Vagina (tissue), 2 donors: ENCODE measurements at regions not wholly inside any gene's neighbourhood (a gene's known extent, or its start where the extent isn't known, plus 50 kb on each side); places are given as distances from the start of the nearest gene placed in this dataset.

Experiments
- DNase-seq, 2 donors: peaks; one replicate each; pipeline ENCODE4 v3.0.0-alpha.2; 2017; ENCODE audit errors: extremely low spot score in 2 of 2
- H3K27ac ChIP-seq: fragments of 200-600 bp; sonication (generic); one replicate; pipeline ENCODE4 v1.5.1; 2019
- H3K27me3 ChIP-seq: fragments of 200-600 bp; sonication (generic); one replicate; pipeline ENCODE4 v1.5.1; 2019
- H3K36me3 ChIP-seq, 2 donors: fragments of 200-600 bp; sonication (generic); one replicate each; pipeline ENCODE4 v1.5.1; 2017 to 2019
- H3K4me1 ChIP-seq: fragments of 200-600 bp; sonication (generic); one replicate; pipeline ENCODE4 v1.5.1; 2019
- H3K4me3 ChIP-seq, 2 donors: fragments of 200-600 bp; sonication (generic); 1 replicate in 1 of 2; 2 replicates in 1 of 2; pipeline ENCODE4 v1.5.1; 2016 to 2019
- H3K9me3 ChIP-seq: fragments of 200-600 bp; sonication (generic); one replicate; pipeline ENCODE4 v1.5.1; 2019
- POLR2A ChIP-seq, 2 donors: fragments of 450-650 bp; IDR thresholded peaks; one replicate each; pipeline ENCODE4 v1.6.1; 2017; ENCODE audit warnings: antibody characterized with exemption in 2 of 2, mild to moderate bottlenecking in 2 of 2, moderate library complexity in 2 of 2
- POLR2AphosphoS5 ChIP-seq, 2 donors: sonication (generic); formaldehyde crosslinking; IDR thresholded peaks; one replicate each; pipeline ENCODE4 v1.9.0; 2017; ENCODE audit warnings: antibody characterized with exemption in 2 of 2, mild to moderate bottlenecking in 2 of 2, low read depth in 1 of 2; ENCODE audit not compliant: insufficient read depth in 1 of 2
- intact Hi-C: fragments of 100-400 bp; cut with DNase I; formaldehyde crosslinking; loops from one replicate; pipeline ENCODE4 v1.15.1; 2023
- TF ChIP-seq, protein P1 (sequence below), 3 experiments: fragments of 450-650 bp in 2 of 3; fragments of 200-600 bp in 1 of 3; sonication (generic) in 1 of 3; IDR thresholded peaks; one replicate each; pipeline ENCODE4 v1.5.1; 2017 to 2019; ENCODE audit warnings: antibody characterized with exemption in 3 of 3, mild to moderate bottlenecking in 2 of 3, moderate library complexity in 2 of 3

DNA sequence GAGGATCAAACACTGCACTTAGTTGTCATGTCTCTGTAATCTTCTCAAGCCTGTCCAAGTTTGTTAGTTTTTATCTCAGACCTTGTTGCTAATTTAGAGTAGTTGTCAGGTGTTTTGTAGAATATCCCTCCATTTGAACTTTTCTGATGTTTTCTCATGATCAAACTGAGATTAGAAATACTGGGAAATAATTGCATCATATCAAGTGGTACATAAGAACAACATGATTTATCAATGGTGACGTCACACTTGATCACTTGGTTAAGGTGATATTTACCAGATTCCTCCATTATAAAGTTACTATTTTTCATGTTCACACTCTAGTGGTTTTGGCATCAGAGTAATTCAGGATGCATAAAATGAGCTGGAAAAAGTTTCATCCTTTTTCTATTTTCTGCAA, 1182.4 kb upstream of the ZEB2 start:
- H3K9me3 ChIP-seq, result no peaks in the 10 kb centered on the region
- H3K4me1 ChIP-seq, result no peaks in the 10 kb centered on the region
- TF ChIP-seq POLR2AphosphoS5 (IDR thresholded peaks at IDR 0.05; ENCODE audit: insufficient read depth in 1 of 2, low read depth in 1 of 2) (no peak), POLR2A (IDR thresholded peaks at IDR 0.05) (no peak)
- TF ChIP-seq, protein P1, sequence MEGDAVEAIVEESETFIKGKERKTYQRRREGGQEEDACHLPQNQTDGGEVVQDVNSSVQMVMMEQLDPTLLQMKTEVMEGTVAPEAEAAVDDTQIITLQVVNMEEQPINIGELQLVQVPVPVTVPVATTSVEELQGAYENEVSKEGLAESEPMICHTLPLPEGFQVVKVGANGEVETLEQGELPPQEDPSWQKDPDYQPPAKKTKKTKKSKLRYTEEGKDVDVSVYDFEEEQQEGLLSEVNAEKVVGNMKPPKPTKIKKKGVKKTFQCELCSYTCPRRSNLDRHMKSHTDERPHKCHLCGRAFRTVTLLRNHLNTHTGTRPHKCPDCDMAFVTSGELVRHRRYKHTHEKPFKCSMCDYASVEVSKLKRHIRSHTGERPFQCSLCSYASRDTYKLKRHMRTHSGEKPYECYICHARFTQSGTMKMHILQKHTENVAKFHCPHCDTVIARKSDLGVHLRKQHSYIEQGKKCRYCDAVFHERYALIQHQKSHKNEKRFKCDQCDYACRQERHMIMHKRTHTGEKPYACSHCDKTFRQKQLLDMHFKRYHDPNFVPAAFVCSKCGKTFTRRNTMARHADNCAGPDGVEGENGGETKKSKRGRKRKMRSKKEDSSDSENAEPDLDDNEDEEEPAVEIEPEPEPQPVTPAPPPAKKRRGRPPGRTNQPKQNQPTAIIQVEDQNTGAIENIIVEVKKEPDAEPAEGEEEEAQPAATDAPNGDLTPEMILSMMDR (IDR thresholded peaks at IDR 0.05), result no peak
- no peak overlapping the region for H3K4me3 ChIP-seq
- no peak overlapping the region for H3K27ac ChIP-seq
- no peaks in the 10 kb centered on the region for H3K27me3 ChIP-seq
- DNase-seq, result no peak
- H3K36me3 ChIP-seq, result no peaks in the 10 kb centered on the region
- intact Hi-C loops, result no loop called here

DNA sequence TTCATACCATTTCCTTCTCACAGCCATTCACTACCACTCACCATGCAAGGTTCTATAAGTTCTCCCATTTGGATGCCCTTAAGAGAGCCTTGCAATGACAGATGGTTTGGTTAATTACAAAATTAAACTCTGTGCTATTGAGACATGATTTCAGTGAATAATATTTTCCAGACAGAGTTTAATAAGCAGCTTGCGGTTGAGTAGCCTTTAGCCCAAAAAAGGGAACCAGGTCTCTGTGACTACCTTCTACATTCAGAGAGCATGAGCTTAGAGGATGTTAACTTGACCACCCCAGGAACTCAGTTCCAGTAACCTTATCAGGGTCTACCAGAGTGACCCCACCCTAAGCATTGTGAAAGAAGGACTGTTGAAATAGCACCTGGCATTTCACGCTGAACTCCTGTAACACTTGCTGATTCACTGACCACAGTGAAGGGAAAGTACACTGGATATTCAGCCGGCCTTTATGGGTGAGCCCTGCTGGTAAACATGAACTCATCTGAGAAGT, 1173.1 kb upstream of the ZEB2 start:
- H3K9me3 ChIP-seq, result no peaks in the 10 kb centered on the region
- intact Hi-C loops, result no loop called here
- H3K36me3 ChIP-seq, result no peaks in the 10 kb centered on the region
- no peak overlapping the region for H3K4me3 ChIP-seq
- H3K4me1 ChIP-seq, result no peaks in the 10 kb centered on the region
- H3K27me3 ChIP-seq, result no peaks in the 10 kb centered on the region
- no peak for DNase-seq
- H3K27ac ChIP-seq, result no peak overlapping the region
- no peak for TF ChIP-seq POLR2AphosphoS5 (IDR thresholded peaks at IDR 0.05; ENCODE audit: insufficient read depth in 1 of 2, low read depth in 1 of 2)
- TF ChIP-seq POLR2A (IDR thresholded peaks at IDR 0.05), result no peak
- TF ChIP-seq, protein P1 (IDR thresholded peaks at IDR 0.05), result no peak

DNA sequence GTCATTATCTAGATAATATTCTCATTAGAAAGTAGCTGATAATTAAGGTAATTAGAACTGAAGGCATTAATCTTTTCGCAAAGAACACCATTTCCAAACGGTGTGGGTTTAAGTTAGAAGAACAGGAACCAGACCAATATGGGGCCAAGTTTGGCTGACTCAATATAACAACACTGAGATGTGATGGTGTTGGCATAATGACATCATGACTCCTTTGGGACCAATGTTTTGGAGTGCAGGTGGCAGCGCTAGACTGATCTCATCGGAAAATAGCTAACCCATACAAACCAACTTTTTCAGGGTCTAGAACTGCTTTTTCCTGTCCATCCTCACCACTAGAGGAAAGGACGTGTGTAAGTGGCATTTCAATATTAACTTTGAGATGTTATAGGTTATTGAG, 1171.7 kb upstream of the ZEB2 start:
- intact Hi-C loops, result no loop called here
- Histone ChIP-seq H3K4me1 (no peaks in the 10 kb centered on the region), H3K4me3 (no peak overlapping the region), H3K27me3 (no peaks in the 10 kb centered on the region), H3K27ac (no peak overlapping the region), H3K9me3 (no peaks in the 10 kb centered on the region), H3K36me3 (no peaks in the 10 kb centered on the region)
- TF ChIP-seq POLR2A (IDR thresholded peaks at IDR 0.05), result no peak
- TF ChIP-seq, protein P1 (IDR thresholded peaks at IDR 0.05), result no peak
- no peak for TF ChIP-seq POLR2AphosphoS5 (IDR thresholded peaks at IDR 0.05; ENCODE audit: insufficient read depth in 1 of 2, low read depth in 1 of 2)
- no peak for DNase-seq

DNA sequence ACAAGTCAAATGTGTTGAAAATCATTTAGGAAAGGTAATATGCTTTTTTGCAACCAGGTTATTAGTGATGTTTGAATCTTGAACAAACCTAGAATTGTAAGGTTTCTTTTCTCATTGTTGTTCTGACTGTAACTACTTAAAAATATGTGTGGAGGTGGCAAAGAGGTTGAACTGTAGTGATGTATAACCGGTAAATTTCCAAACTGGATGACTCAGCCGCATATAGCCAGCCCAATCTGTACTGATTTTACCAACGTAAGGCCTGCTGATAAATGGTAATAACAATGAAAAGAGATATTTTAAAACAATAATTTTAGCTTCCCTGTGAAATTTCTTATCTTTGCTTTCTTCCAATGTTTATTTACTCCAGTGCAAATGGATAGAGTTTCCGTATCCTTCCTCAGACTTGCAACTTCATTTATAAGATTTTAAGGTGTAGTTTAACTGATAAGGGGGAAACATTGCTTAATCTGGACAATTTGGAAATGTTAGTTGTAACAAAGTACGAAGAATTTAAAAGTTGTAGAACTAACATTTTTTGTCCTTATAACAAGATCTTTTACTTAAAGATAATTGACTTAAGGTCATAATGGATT, 1170.4 kb upstream of the ZEB2 start:
- no peaks in the 10 kb centered on the region for H3K4me1 ChIP-seq
- H3K27ac ChIP-seq, result no peak overlapping the region
- TF ChIP-seq, protein P1 (IDR thresholded peaks at IDR 0.05), result no peak
- no peak for TF ChIP-seq POLR2A (IDR thresholded peaks at IDR 0.05)
- TF ChIP-seq POLR2AphosphoS5 (IDR thresholded peaks at IDR 0.05; ENCODE audit: insufficient read depth in 1 of 2, low read depth in 1 of 2), result no peak
- DNase-seq, result no peak
- no peaks in the 10 kb centered on the region for H3K27me3 ChIP-seq
- no peaks in the 10 kb centered on the region for H3K36me3 ChIP-seq
- no peak overlapping the region for H3K4me3 ChIP-seq
- no peaks in the 10 kb centered on the region for H3K9me3 ChIP-seq
- intact Hi-C loops, result no loop called here

DNA sequence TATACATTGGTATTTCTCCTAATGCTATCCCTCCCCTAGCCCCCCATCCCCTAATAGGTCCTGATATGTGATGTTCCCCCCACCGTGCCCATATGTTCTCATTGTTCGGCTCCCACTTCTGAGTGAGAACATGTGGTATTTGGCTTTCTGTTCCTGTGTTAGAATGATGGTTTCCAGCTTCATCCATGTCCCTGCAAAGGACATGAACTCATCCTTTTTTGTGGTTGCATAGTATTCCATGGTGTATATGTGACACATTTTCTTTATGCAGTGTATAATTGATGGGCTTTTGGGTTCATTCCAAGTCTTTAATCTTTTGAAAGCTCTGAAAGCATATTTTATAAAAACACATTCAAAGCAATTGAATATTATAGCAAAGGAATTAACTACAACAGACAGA, 1169.4 kb upstream of the ZEB2 start:
- no peaks in the 10 kb centered on the region for H3K4me1 ChIP-seq
- no peaks in the 10 kb centered on the region for H3K27me3 ChIP-seq
- H3K36me3 ChIP-seq, result no peaks in the 10 kb centered on the region
- H3K9me3 ChIP-seq, result no peaks in the 10 kb centered on the region
- no peak for TF ChIP-seq POLR2AphosphoS5 (IDR thresholded peaks at IDR 0.05; ENCODE audit: insufficient read depth in 1 of 2, low read depth in 1 of 2)
- TF ChIP-seq POLR2A (IDR thresholded peaks at IDR 0.05), result no peak
- TF ChIP-seq, protein P1 (IDR thresholded peaks at IDR 0.05), result no peak
- H3K27ac ChIP-seq, result no peak overlapping the region
- H3K4me3 ChIP-seq, result no peak overlapping the region
- DNase-seq, result no peak
- intact Hi-C loops, result no loop called here
